ENCODE measurements at regions not wholly inside any gene's neighbourhood (a gene's known extent, or its start where the extent isn't known, plus 50 kb on each side); places are given as distances from the start of the nearest gene placed in this dataset.

- Histone ChIP-seq H4K20me1 (replicated peaks; ENCODE audit: insufficient read depth) (no peaks in the 10 kb centered on the region), H3K4me2 (no peak overlapping the region), H2AFZ (no peak overlapping the region), H3K27ac (ENCODE audit: low read depth) (no peak overlapping the region), H3K4me1 (ENCODE audit: insufficient read depth) (no peaks in the 10 kb centered on the region), H3K27me3 (ENCODE audit: insufficient read depth) (no peaks in the 10 kb centered on the region), H3F3A (replicated peaks; ENCODE audit: low read depth) (no peaks in the 10 kb centered on the region), H3K36me3 (ENCODE audit: insufficient read depth) (no peaks in the 10 kb centered on the region), H3K4me3 (no peak overlapping the region), H3K9me2 (ENCODE audit: insufficient read depth) (no peaks in the 10 kb centered on the region), H3K79me2 (replicated peaks; ENCODE audit: insufficient read depth) (no peaks in the 10 kb centered on the region)
- H3K36me3 Mint-ChIP-seq (ENCODE audit: low read depth) = no peaks in the 10 kb centered on the region
- DNase-seq (ENCODE audit: low spot score) (no peak), ATAC-seq (no peak)
- H3K4me3 Mint-ChIP-seq = no peak overlapping the region
- H3K9me3 Mint-ChIP-seq = peaks cover 84% of the 10 kb centered on the region
- no peak for TF ChIP-seq NANOG (IDR thresholded peaks at IDR 0.05; ENCODE audit: borderline replicate concordance)
- no peak for TF ChIP-seq ZNF331 (CRISPR knock-in tag; IDR thresholded peaks at IDR 0.05; ENCODE audit: low read depth)
- TF ChIP-seq ZNF114 (CRISPR knock-in tag; IDR thresholded peaks at IDR 0.05) = no peak
- TF ChIP-seq ETS1 (IDR thresholded peaks at IDR 0.05) = no peak
- TF ChIP-seq POLR2AphosphoS5 (IDR thresholded peaks at IDR 0.05; ENCODE audit: low read depth) = no peak
- no peak for TF ChIP-seq EZH2phosphoT487 (IDR thresholded peaks at IDR 0.05; ENCODE audit: unreplicated experiment)
- TF ChIP-seq CREB1 (CRISPR knock-in tag; IDR thresholded peaks at IDR 0.05; ENCODE audit: low read depth) = no peak
- no peak for TF ChIP-seq STAT1 (IDR thresholded peaks at IDR 0.05; ENCODE audit: unreplicated experiment)
- no peak for TF ChIP-seq EZH2 (IDR thresholded peaks at IDR 0.05; ENCODE audit: low read depth, unreplicated experiment)
- TF ChIP-seq REST (IDR thresholded peaks at IDR 0.05; ENCODE audit: unreplicated experiment) = no peak
- TF ChIP-seq, protein P1, sequence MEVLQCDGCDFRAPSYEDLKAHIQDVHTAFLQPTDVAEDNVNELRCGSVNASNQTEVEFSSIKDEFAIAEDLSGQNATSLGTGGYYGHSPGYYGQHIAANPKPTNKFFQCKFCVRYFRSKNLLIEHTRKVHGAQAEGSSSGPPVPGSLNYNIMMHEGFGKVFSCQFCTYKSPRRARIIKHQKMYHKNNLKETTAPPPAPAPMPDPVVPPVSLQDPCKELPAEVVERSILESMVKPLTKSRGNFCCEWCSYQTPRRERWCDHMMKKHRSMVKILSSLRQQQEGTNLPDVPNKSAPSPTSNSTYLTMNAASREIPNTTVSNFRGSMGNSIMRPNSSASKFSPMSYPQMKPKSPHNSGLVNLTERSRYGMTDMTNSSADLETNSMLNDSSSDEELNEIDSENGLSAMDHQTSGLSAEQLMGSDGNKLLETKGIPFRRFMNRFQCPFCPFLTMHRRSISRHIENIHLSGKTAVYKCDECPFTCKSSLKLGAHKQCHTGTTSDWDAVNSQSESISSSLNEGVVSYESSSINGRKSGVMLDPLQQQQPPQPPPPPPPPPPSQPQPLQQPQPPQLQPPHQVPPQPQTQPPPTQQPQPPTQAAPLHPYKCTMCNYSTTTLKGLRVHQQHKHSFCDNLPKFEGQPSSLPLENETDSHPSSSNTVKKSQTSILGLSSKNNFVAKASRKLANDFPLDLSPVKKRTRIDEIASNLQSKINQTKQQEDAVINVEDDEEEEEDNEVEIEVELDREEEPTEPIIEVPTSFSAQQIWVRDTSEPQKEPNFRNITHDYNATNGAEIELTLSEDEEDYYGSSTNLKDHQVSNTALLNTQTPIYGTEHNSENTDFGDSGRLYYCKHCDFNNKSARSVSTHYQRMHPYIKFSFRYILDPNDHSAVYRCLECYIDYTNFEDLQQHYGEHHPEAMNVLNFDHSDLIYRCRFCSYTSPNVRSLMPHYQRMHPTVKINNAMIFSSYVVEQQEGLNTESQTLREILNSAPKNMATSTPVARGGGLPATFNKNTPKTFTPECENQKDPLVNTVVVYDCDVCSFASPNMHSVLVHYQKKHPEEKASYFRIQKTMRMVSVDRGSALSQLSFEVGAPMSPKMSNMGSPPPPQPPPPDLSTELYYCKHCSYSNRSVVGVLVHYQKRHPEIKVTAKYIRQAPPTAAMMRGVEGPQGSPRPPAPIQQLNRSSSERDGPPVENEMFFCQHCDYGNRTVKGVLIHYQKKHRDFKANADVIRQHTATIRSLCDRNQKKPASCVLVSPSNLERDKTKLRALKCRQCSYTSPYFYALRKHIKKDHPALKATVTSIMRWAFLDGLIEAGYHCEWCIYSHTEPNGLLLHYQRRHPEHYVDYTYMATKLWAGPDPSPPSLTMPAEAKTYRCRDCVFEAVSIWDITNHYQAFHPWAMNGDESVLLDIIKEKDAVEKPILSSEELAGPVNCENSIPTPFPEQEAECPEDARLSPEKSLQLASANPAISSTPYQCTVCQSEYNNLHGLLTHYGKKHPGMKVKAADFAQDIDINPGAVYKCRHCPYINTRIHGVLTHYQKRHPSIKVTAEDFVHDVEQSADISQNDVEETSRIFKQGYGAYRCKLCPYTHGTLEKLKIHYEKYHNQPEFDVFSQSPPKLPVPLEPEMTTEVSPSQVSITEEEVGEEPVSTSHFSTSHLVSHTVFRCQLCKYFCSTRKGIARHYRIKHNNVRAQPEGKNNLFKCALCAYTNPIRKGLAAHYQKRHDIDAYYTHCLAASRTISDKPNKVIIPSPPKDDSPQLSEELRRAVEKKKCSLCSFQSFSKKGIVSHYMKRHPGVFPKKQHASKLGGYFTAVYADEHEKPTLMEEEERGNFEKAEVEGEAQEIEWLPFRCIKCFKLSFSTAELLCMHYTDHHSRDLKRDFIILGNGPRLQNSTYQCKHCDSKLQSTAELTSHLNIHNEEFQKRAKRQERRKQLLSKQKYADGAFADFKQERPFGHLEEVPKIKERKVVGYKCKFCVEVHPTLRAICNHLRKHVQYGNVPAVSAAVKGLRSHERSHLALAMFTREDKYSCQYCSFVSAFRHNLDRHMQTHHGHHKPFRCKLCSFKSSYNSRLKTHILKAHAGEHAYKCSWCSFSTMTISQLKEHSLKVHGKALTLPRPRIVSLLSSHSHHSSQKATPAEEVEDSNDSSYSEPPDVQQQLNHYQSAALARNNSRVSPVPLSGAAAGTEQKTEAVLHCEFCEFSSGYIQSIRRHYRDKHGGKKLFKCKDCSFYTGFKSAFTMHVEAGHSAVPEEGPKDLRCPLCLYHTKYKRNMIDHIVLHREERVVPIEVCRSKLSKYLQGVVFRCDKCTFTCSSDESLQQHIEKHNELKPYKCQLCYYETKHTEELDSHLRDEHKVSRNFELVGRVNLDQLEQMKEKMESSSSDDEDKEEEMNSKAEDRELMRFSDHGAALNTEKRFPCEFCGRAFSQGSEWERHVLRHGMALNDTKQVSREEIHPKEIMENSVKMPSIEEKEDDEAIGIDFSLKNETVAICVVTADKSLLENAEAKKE (CRISPR knock-in tag; IDR thresholded peaks at IDR 0.05) = no peak
- TF ChIP-seq, protein P2, sequence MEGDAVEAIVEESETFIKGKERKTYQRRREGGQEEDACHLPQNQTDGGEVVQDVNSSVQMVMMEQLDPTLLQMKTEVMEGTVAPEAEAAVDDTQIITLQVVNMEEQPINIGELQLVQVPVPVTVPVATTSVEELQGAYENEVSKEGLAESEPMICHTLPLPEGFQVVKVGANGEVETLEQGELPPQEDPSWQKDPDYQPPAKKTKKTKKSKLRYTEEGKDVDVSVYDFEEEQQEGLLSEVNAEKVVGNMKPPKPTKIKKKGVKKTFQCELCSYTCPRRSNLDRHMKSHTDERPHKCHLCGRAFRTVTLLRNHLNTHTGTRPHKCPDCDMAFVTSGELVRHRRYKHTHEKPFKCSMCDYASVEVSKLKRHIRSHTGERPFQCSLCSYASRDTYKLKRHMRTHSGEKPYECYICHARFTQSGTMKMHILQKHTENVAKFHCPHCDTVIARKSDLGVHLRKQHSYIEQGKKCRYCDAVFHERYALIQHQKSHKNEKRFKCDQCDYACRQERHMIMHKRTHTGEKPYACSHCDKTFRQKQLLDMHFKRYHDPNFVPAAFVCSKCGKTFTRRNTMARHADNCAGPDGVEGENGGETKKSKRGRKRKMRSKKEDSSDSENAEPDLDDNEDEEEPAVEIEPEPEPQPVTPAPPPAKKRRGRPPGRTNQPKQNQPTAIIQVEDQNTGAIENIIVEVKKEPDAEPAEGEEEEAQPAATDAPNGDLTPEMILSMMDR (conservative IDR thresholded peaks at IDR 0.05; ENCODE audit: low read depth in 2 of 2) = no peak
- no peak for TF ChIP-seq JUNB (IDR thresholded peaks at IDR 0.05; ENCODE audit: unreplicated experiment)
- no peaks in the 10 kb centered on the region for H3K27me3 Mint-ChIP-seq (ENCODE audit: insufficient read depth, low read depth, poor library complexity)
- no peaks in the 10 kb centered on the region for H3K4me1 Mint-ChIP-seq
- H3K27ac Mint-ChIP-seq = no peak overlapping the region
These were observed 847.2 kb upstream of the TSPY4 start for GRCh38 chrY:8489880-8490630.
